K562 (cell line): ENCODE measurements at regions not wholly inside any gene's neighbourhood (a gene's known extent, or its start where the extent isn't known, plus 50 kb on each side); places are given as distances from the start of the nearest gene placed in this dataset.

ENCODE experiments used
- ATAC-seq: fragments of 200-7000 bp; cut with Tn5 transposase; 3 replicates; pipeline ENCODE4 v1.9.1; 2020; ENCODE audit warnings: moderate library complexity
- BruUV-seq: library from RNA; stranded (reverse); fragments of 400-500 nt; replicated peaks from 2 replicates; lab custom pipeline; 2021; lab: Mats Ljungman, UMichigan
- CTCF ChIA-PET: fragments of 300-600 bp; formaldehyde crosslinking; extraction: SDS; loops from one replicate; lab custom pipeline; 2021; ENCODE audit warnings: low intra/inter-chr PET ratio; lab: Yijun Ruan, JAX
- POLR2A ChIA-PET: fragments of 300-600, 350-650 bp; sonication (Branson Sonifier 250); formaldehyde crosslinking; extraction: SDS; loops from one replicate; lab custom pipeline; 2021; ENCODE audit warnings: antibody characterized with exemption, inconsistent platforms; lab: Yijun Ruan, JAX
- DNase-seq, 4 experiments: peaks; one replicate each; pipeline versions ENCODE4 v3.0.0 to v3.0.0-alpha.2; 2011 to 2018; ENCODE audit warnings: low spot score in 3 of 4, mixed read lengths in 3 of 4; ENCODE audit errors: extremely low read depth in 1 of 4
- FAIRE-seq: peaks from 2 replicates; lab custom pipeline; 2011; peaks lifted over from hg19 to GRCh38; lab: Jason Lieb, UNC
- H2AFZ ChIP-seq: 2 replicates; pipeline ENCODE4 v1.6.0; 2011; ENCODE audit warnings: low read depth, low read length, control low read depth, inconsistent platforms
- H3K27ac ChIP-seq: fragments of 200-600 bp; 3 replicates; pipeline ENCODE4 v1.8.0; 2011; ENCODE audit warnings: low read depth, mild to moderate bottlenecking, control low read depth, inconsistent platforms, low read length, moderate library complexity, mixed read lengths; ENCODE audit errors: extremely low read depth
- H3K27me3 ChIP-seq, 2 experiments: fragments of 300-600 bp in 1 of 2; 2 replicates in 1 of 2; 3 replicates in 1 of 2; pipeline versions ENCODE4 v1.6.0 to v1.8.0; 2011; ENCODE audit warnings: inconsistent platforms in 2 of 2, low read length in 2 of 2, mild to moderate bottlenecking in 1 of 2, mixed read lengths in 1 of 2, moderate library complexity in 1 of 2; ENCODE audit not compliant: control insufficient read depth in 2 of 2, insufficient read depth in 2 of 2
- H3K36me3 ChIP-seq: fragments of 300-600 bp; 3 replicates; pipeline ENCODE4 v1.8.0; 2011; ENCODE audit warnings: mild to moderate bottlenecking, low read length, inconsistent platforms; ENCODE audit not compliant: control insufficient read depth, insufficient read depth
- H3K4me1 ChIP-seq, 2 experiments: fragments of 200-600 bp in 1 of 2; replicated peaks in 1 of 2; 2 replicates in 1 of 2; 3 replicates in 1 of 2; pipeline versions ENCODE4 v1.5.1 to v1.8.0; 2011; ENCODE audit warnings: inconsistent platforms in 2 of 2, low read length in 2 of 2, mild to moderate bottlenecking in 1 of 2, mixed read lengths in 1 of 2, moderate library complexity in 1 of 2; ENCODE audit not compliant: control insufficient read depth in 2 of 2, insufficient read depth in 2 of 2
- H3K4me2 ChIP-seq: 2 replicates; pipeline ENCODE4 v1.6.1; 2011; ENCODE audit warnings: low read length, control low read depth, inconsistent platforms, mixed read lengths; ENCODE audit not compliant: insufficient read depth
- H3K4me3 ChIP-seq: fragments of 200-600 bp; sonication (generic), shearing (Covaris generic); 2 replicates; pipeline ENCODE4 v1.5.1; 2016; ENCODE audit warnings: control low read depth, inconsistent platforms
- H3K79me2 ChIP-seq: fragments of 200-600 bp; 3 replicates; pipeline ENCODE4 v1.8.0; 2011; ENCODE audit warnings: low read length, inconsistent platforms; ENCODE audit not compliant: control insufficient read depth, insufficient read depth
- H3K9ac ChIP-seq, 2 experiments: 2 replicates each; pipeline versions ENCODE4 v1.6.0 to v1.6.1; 2011; ENCODE audit warnings: low read depth in 2 of 2, low read length in 2 of 2, control low read depth in 1 of 2, inconsistent platforms in 1 of 2, mild to moderate bottlenecking in 1 of 2, mixed read lengths in 1 of 2; ENCODE audit not compliant: insufficient read depth in 1 of 2
- H3K9me1 ChIP-seq: one replicate; pipeline ENCODE4 v1.6.0; 2011; ENCODE audit warnings: inconsistent platforms, mild to moderate bottlenecking, low read length, moderate library complexity; ENCODE audit not compliant: control insufficient read depth, insufficient read depth
- H3K9me3 ChIP-seq: replicated peaks from 2 replicates; pipeline ENCODE4 v1.5.1; 2011; ENCODE audit warnings: low read depth, low read length, inconsistent platforms; ENCODE audit not compliant: control insufficient read depth, insufficient read depth
- H4K20me1 ChIP-seq: replicated peaks from 2 replicates; pipeline ENCODE4 v1.6.1; 2011; ENCODE audit warnings: low read length, inconsistent platforms, mixed read lengths; ENCODE audit not compliant: control insufficient read depth, insufficient read depth
- BRF2 ChIP-seq: IDR thresholded peaks from 3 replicates; pipeline ENCODE4 v1.6.1; 2011; ENCODE audit warnings: borderline replicate concordance, mild to moderate bottlenecking; ENCODE audit not compliant: insufficient read length, insufficient read depth
- CEBPG ChIP-seq, 3 experiments: fragments of 200-800 bp in 1 of 3; sonication (Bioruptor generic) in 1 of 3; sonication (generic) in 1 of 3; formaldehyde crosslinking in 1 of 3; IDR thresholded peaks in 2 of 3; conservative IDR thresholded peaks in 1 of 3; 2 replicates each; pipeline versions ENCODE4 v1.6.1 to v1.8.0; 2016 to 2022; ENCODE audit warnings: missing compliant biosample characterization in 2 of 3, missing genetic modification characterization in 2 of 3, mild to moderate bottlenecking in 1 of 3, missing genetic modification reagents in 1 of 3
- NR1H2 ChIP-seq: sonication (generic); formaldehyde crosslinking; IDR thresholded peaks from 2 replicates; pipeline ENCODE4 v1.4.0; 2020; ENCODE audit warnings: mild to moderate bottlenecking, missing genetic modification reagents
- PML ChIP-seq: IDR thresholded peaks from 2 replicates; pipeline ENCODE4 v1.6.1; 2012; ENCODE audit warnings: low read length, inconsistent platforms
- POLR3A ChIP-seq: IDR thresholded peaks from 2 replicates; pipeline ENCODE4 v1.6.1; 2011; ENCODE audit warnings: borderline replicate concordance, mild to moderate bottlenecking, moderate library complexity; ENCODE audit not compliant: insufficient read length, insufficient read depth; ENCODE audit errors: extremely low read depth
- SAP30 ChIP-seq: fragments of 200-600 bp; sonication (generic); IDR thresholded peaks from 2 replicates; pipeline ENCODE4 v1.6.1; 2012; ENCODE audit warnings: borderline replicate concordance, low read depth, mild to moderate bottlenecking, moderate library complexity, low read length, control low read depth, inconsistent platforms; ENCODE audit not compliant: insufficient read depth, poor library complexity, severe bottlenecking
- ZKSCAN3 ChIP-seq: fragments of 250-450 bp; sonication (Bioruptor Pico); IDR thresholded peaks from 2 replicates; pipeline ENCODE4 v1.4.0; 2020
- ZNF282 ChIP-seq: sonication (generic); formaldehyde crosslinking; IDR thresholded peaks from 2 replicates; pipeline ENCODE4 v1.8.1; 2023; ENCODE audit warnings: missing genetic modification reagents
- ZSCAN32 ChIP-seq: fragments of 450-650 bp; formaldehyde crosslinking; IDR thresholded peaks from 2 replicates; pipeline ENCODE4 v1.4.0; 2020; ENCODE audit warnings: mild to moderate bottlenecking, moderate library complexity
- in situ Hi-C: fragments of 300-500 bp; cut with MboI; formaldehyde crosslinking; loops from 4 replicates; pipeline ENCODE4 v1.15.0; 2018; ENCODE audit warnings: inconsistent platforms, mixed read lengths
- intact Hi-C: fragments of 100-400 bp; cut with micrococcal nuclease; formaldehyde crosslinking; loops from 2 replicates; pipeline ENCODE4 v1.14.2; 2022
- TF ChIP-seq, protein P1 (sequence below): sonication (generic); formaldehyde crosslinking; IDR thresholded peaks from 2 replicates; pipeline ENCODE4 v1.8.0; 2022; ENCODE audit warnings: missing genetic modification reagents, mild to moderate bottlenecking, moderate library complexity, borderline replicate concordance
- TF ChIP-seq, protein P2 (sequence below): IDR thresholded peaks from 3 replicates; pipeline ENCODE4 v1.6.1; 2011; ENCODE audit warnings: borderline replicate concordance, mild to moderate bottlenecking, moderate library complexity; ENCODE audit not compliant: insufficient read length; ENCODE audit errors: extremely low read depth
- TF ChIP-seq, protein P3 (sequence below), 2 experiments: fragments of 450-650 bp in 1 of 2; sonication (generic) in 1 of 2; formaldehyde crosslinking in 1 of 2; IDR thresholded peaks in 1 of 2; conservative IDR thresholded peaks in 1 of 2; 2 replicates each; pipeline versions ENCODE4 v1.6.1 to v1.8.1; 2016 to 2023; ENCODE audit warnings: mild to moderate bottlenecking in 2 of 2, moderate library complexity in 2 of 2, inconsistent platforms in 1 of 2, missing genetic modification reagents in 1 of 2

- TF ChIP-seq, protein P1, sequence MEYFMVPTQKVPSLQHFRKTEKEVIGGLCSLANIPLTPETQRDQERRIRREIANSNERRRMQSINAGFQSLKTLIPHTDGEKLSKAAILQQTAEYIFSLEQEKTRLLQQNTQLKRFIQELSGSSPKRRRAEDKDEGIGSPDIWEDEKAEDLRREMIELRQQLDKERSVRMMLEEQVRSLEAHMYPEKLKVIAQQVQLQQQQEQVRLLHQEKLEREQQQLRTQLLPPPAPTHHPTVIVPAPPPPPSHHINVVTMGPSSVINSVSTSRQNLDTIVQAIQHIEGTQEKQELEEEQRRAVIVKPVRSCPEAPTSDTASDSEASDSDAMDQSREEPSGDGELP (CRISPR knock-in tag): no peak
- TF ChIP-seq ZKSCAN3 (CRISPR knock-in tag): no peak
- TF ChIP-seq POLR3A: no peak
- no peak for TF ChIP-seq NR1H2 (CRISPR knock-in tag)
- TF ChIP-seq, protein P2, sequence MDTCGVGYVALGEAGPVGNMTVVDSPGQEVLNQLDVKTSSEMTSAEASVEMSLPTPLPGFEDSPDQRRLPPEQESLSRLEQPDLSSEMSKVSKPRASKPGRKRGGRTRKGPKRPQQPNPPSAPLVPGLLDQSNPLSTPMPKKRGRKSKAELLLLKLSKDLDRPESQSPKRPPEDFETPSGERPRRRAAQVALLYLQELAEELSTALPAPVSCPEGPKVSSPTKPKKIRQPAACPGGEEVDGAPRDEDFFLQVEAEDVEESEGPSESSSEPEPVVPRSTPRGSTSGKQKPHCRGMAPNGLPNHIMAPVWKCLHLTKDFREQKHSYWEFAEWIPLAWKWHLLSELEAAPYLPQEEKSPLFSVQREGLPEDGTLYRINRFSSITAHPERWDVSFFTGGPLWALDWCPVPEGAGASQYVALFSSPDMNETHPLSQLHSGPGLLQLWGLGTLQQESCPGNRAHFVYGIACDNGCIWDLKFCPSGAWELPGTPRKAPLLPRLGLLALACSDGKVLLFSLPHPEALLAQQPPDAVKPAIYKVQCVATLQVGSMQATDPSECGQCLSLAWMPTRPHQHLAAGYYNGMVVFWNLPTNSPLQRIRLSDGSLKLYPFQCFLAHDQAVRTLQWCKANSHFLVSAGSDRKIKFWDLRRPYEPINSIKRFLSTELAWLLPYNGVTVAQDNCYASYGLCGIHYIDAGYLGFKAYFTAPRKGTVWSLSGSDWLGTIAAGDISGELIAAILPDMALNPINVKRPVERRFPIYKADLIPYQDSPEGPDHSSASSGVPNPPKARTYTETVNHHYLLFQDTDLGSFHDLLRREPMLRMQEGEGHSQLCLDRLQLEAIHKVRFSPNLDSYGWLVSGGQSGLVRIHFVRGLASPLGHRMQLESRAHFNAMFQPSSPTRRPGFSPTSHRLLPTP: no peak
- TF ChIP-seq PML: no peak
Measured at GRCh38 chr4:110395421-110395820, 80.5 kb upstream of the ENPEP start (continued).

DNA sequence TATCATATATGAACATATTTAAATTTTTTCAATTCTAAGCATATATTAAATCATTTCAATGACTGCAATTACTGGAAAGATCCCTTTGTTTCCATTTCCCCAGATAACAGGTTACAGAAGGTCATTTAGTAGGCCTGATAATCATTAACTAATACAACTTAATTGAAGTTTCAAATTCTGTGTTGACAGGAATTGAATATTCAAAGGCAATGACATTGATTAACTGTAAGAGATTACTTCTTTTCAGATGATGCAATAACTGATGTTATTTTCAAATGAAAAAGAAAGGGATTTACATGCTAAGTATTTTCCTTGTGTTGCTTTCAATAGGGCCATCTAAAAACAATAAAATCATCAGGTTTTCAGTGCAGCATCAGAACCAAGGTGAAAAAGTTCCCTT lies 81.1 kb upstream of the ENPEP start:
- Histone ChIP-seq H3K9me1 (no peaks in the 10 kb centered on the region), H3K4me2 (no peak overlapping the region), H3K36me3 (no peaks in the 10 kb centered on the region), H4K20me1 (no peaks in the 10 kb centered on the region), H3K27me3 (no peaks in the 10 kb centered on the region), H2AFZ (no peak overlapping the region), H3K9me3 (no peaks in the 10 kb centered on the region), H3K27ac (no peak overlapping the region), H3K4me3 (no peak overlapping the region), H3K79me2 (no peaks in the 10 kb centered on the region), H3K4me1 (no peaks in the 10 kb centered on the region), H3K9ac (no peak overlapping the region)
- CTCF ChIA-PET: no interaction called here
- BruUV-seq: no TSS peak
- POLR2A ChIA-PET: no interaction called here
- in situ Hi-C loops: no loop called here
- intact Hi-C loops: no loop called here
- DNase-seq (no peak), ATAC-seq (no peak), FAIRE-seq (no peak)
- no peak for TF ChIP-seq BRF2
- TF ChIP-seq ZSCAN32 (CRISPR knock-in tag): 0 out of 2 replicates have a peak, but pooled peaks have one; percentile 60
- TF ChIP-seq ZNF282: no peak
- TF ChIP-seq, protein P3, sequence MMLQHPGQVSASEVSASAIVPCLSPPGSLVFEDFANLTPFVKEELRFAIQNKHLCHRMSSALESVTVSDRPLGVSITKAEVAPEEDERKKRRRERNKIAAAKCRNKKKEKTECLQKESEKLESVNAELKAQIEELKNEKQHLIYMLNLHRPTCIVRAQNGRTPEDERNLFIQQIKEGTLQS (IDR thresholded peaks at IDR 0.05): peak; percentile 49; the same call in 1 of the 2 replicates
- TF ChIP-seq, protein P3 (CRISPR knock-in tag; conservative IDR thresholded peaks at IDR 0.05): no peak
- TF ChIP-seq SAP30: no peak
- TF ChIP-seq CEBPG (CRISPR knock-in tag; IDR thresholded peaks at IDR 0.05): no peak
- peak; percentile 61 to 87 for TF ChIP-seq CEBPG (tag; conservative IDR thresholded peaks at IDR 0.05 in 1 of 2, IDR thresholded peaks at IDR 0.05 in 1 of 2)
